Activated CD8-positive, alpha-beta memory T cell treated with anti-CD3 and anti-CD28 coated beads, Interleukin-2, amount 50 U/mL, for 48 hours (primary cell): ENCODE measurements at regions not wholly inside any gene's neighbourhood (a gene's known extent, or its start where the extent isn't known, plus 50 kb on each side); places are given as distances from the start of the nearest gene placed in this dataset.

Experiments used
- DNase-seq: peaks from one replicate; pipeline ENCODE4 v3.0.0-alpha.2; 2020

DNA sequence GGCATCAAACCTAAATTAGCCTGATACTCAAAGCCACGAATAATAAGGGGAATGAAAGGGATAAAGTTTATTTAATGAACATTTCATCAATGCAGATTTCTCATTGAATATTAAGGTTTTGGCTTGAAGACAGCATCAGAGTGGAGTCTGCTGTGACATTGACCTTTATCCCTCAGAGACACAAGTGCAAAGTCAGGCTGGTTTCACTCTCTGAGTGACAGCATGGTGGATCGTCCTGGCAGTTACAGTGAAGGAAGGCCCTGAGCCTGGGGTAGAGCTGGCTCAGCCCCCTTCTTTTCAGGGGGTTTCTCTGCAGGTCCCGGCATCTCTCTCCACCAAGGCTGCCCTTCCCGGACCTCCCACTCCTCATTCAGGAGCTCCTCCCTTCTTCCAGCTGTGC, 503.1 kb downstream of the PREX1 start:
- DNase-seq, result no peak

DNA sequence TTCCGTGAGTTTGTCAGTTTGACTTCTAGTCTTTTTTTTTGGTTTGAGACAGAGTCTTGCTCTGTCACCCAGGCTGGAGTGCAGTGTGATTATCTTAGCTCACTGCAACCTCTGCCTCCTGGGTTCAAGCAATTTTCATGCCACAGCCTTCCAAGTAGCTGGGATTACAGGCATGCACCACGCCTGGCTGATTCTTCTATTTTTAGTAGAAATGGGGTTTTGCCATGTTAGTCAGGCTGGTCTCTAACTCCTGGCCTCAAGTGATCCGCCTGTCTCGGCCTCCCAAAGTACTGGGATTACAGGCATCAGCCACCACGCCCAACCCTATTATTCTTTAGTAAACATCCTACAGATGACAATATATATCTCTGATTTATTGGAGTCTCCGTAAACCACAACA, 506.5 kb downstream of the PREX1 start:
- DNase-seq, result no peak

DNA sequence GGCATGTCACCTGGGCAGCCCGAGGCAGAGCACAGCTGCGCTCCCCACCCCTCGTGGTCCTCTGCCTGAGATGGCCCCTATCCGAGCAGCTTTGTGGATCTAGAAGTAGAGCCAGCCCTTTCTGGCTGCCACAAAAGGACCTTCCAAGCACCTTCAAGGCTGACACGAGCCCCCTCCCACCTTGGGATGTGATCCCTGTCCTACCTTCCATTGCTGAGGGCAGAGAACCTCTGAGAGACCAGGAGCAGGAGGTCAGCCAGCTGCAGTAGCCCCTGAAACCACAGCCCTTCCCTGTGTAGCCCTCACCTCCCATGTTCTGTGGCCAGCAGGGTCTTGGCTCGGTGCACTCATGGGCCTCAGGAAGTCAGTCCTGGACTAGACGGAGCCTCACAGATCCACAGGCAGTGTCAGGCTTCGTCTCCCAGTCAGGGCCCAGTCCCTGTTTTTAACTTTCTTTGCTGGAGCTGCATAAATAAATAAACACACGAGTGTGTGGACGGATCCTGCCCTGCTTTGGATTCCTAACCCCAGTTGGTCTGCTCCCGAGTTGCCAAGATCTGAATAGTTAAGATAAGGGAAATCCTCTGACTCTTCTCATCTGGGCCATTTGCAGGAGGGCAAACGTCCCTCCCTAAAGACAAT, 507.7 kb downstream of the PREX1 start:
- DNase-seq, result no peak

DNA sequence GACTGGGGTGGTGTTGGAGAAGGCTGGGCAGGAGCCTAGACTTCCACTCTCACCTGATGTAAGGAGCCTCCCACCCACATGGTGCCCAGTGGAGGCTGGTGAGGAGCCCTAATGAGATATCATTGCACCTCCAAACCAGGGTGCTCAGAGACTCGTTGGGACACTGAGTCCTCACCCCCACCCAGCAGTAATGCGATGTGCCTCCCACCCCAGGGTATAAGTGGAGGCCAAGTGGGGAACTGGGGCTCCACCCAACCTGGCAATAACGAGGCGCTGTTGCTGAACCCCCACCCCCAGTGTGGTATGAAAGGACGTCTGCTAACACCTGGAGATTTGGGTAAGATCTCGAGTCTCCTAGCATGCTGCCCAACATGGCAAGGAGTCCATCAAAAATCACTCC, 510.2 kb downstream of the PREX1 start:
- DNase-seq, result no peak

DNA sequence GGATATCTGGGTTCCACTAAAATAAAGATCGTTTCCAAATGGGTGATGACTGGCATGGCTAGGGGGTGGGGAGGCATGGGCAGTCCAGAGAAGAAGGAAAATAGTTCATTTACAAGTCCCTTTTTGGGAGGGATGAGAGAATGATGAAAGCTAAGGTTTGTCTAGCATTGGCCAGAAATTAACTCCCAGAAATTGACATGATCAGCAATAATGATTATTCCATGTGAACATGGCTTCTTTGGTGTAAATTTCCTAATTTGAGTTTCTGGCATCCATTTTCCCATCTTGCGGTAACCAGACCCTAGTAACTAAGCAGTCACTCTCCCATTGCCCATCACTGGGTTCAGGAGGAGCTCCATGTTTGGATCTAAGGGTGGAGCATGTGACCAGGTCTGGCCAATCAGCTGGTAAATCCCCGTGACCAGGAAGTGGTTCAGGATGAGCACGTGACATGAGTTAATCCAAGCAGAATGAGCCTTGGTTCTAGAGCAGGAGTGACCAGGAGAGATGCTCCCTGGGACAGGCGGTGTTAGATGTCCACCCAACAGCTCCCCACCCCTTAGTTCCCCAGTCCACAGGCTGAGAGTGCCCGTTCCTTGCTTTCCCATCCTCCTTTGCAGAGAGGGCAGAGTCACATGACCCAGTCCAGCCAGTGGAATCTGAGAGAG, 512.7 kb downstream of the PREX1 start:
- DNase-seq, result no peak

DNA sequence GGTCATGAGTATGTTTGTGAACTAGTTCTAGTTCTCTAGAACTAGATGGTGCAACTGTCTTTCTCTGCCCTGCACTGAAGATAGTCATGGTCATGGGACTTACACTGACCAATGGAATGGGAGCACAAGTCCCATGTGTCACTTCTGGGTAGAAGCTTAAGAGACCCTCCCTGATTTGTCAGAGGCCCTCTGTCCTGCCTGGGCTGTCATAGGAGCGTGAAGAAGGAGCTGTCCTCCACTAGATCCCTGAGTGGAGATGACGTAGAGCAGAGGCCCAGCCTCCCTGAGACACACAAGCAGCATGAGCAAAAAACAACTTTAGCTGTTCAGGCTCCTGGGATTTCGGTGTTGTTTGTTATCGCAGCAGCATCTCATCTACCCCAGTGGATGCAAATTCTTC, 514.5 kb downstream of the PREX1 start:
- no peak for DNase-seq

DNA sequence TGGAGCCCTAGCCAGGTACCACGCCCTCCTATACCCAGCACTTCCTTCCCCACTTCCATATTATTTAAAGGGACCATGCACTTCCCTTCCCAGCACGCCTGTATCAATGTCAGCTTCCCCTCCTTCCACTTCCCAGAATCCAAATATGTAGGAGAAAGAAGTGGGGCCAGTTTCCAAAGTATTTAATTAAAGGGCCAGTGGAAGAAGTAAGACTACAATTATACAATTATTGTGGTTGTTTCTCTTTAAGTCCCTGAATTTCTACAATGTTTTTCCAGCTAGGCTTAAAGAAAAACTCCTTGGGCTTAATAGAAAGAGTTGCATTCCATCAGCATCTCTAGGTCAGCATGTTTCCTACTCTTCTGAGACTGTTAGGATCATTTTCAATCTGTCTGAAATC, 515.8 kb downstream of the PREX1 start:
- no peak for DNase-seq

DNA sequence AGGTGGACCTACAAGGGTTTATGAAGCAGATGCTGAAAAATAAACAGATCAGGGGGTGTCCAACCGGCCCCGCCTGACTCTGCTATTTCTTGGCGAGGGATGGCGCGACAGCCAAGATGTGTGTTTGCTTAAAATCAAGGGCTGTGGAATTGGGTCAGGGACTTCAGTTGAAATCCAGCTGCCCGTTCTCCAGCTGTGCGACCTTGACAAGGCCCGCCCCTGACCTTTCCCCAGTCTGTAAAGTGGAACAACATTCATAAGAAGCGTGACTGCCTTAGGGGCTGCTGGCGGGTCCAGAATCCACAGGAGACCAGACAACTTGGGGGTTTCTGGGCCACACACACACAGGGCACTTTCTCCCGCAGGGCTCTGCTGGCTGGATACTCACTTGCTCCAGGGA, 517.5 kb downstream of the PREX1 start:
- no peak for DNase-seq

DNA sequence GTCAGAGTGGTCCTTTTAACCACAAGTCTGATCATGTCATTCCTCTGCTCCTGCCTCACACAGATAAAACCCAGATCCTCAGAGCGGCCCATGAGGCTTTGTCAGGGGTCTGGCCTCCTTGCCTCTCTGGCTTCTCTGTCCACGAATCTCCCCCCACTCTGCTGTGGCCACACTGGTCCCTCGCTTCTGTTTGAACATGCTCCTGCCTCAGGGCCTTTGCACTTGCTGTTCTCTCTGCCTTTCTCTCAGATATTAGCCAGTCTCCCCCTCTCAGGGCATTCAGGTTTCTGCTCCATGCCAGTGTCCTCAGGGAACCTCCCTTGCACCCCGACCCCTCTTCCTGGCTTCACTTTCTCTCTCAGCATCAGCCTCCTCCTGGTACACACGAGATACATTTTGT, 518.5 kb downstream of the PREX1 start:
- no peak for DNase-seq

DNA sequence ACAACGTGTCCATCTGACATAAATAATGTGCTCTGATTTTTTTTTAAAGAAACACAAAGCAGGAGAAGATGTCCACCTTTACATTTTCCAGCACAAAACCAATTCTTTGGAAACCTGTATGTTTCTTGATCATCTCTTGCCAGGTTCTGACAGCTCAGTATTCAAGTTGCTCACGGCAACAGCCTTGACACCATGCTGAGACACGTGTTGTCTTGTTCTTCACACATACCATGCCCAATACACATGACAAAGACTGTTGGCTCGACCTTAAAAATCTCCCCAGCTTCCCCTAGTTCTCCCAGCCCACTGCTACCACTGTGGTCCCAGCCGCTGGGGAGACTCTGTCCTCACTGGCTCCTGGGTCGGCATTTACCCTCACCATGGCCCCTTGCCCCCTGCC, 518.9 kb downstream of the PREX1 start:
- DNase-seq, result no peak

DNA sequence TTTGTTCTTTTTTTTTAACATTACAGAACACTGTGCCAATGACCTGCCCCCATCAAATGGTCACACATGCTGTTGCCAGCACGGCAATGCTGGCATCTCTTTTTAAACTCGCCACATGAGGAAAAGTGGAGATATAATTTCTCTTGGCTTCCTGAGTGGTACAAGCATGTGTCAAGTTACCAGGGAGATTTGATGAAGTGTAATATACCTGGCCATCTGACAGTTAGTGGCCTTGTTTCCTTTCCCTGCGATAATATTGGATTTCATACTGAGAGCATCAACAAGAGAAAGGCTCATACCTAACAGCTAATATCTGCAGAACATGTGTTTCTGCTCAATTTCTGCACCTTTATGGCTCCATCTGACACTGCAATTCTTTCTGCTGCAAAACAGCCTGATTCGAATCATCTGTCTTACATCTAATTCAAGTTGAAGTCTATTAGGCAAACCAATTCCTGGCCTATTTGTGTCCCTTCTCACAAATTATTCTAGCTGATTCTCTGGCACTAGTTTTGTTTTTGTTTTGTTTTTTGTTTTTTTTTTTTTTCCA, 519.5 kb downstream of the PREX1 start:
- DNase-seq, result no peak

DNA sequence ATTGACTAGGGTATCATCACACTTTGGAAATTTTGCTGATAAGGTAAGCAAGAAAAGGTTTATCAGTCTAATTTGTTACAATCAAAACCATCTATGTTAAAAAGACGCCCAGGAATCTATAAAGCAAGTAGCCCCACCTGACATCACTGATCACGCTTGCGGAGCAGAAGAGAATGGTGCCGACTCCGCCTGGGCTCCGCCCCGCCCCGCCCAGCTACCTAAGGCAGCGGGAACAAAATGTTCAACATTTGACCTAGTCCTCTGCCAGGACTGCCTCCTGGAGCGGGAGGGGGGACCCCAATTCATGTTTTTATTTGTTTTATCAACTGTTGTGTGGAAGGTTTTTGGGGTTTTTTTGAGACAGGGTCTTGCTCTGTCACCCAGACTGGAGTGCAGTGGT, 520.5 kb downstream of the PREX1 start:
- no peak for DNase-seq

DNA sequence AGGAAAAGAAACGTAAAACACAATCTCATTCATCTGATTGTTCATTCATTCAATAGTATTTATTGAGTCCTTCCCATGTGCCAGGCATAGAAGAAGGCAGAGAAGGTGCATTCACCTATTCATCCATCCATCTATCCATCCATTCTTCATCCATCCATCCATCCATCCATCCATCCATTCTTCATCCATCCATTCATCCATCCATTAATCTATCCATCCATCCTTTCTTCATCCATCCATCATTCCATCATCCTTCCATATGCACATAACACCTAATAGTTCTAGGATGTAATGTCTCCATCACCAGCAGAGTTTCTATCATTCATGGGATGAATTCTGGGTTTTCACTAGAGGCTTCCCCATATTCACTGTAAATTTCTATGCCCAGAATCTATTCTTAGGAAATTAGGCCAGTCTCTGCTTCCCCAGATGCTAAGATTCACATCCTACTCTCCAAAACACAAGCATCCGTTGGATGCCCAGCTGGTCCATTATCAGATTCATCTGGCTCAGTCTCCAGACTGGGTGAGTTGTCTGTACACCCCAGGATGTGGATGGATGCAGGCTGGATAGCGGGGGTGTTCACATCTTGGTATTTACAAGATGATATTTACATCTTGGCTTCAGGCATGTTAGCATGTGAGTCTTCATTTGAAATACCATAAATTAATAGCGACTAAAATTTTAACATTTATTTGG, 517.7 kb upstream of the SULF2 start:
- DNase-seq, result no peak

DNA sequence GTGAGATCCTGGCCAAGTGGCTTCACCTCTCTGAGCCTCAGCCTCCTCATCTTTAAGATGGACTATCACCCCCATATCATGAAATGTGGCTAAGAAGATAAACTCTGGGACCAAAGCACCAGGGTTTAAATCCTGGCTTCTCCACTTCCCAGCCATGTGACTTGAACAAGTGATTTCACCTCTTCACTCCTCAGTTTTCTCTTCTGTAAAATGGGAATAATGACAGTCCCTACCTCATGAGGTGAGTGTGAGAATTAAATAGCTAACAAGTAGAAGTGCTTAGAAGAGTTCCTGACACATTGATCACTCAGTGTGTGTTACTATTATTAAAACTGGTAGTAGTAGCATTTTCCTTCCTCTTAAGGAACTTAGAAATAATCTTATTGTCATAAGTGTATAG, 516.9 kb upstream of the SULF2 start:
- DNase-seq, result no peak

DNA sequence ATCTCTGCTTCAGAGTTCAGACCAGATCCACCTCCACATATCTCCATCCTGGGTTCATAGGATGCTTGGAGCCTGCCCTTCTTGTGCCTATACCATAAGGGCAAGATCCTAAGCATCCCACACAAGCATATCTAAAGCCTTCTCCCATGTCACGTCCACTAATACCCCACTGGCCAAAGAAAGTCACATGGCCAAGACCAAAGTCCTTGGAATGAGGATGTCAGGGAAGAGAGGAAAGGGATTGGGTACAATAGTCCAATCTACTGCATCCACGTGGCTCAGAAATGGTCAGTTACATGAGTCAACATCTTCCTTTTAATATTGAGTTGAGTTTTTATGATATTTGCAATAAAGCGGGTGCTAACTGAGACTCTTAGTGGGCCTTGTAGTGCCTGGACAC, 515.9 kb upstream of the SULF2 start:
- DNase-seq, result no peak

DNA sequence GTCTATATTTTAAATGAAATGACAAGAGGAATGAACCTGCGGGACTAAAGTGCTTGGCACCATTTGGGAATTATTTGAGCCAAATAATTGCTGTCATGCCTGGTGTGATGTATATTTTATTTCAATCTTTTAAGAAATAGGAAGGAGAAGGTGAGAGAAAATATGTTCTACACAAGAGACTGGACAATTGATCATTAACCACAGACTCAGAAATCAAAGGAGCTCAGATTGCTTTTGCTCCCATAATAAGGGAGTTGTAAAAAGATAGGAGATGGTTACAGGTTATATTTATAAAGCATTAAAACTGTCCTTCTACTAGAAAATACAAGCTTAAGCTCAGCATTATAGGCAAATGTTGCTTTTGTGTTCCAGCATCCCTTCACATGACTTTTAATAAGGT, 515.2 kb upstream of the SULF2 start:
- DNase-seq, result no peak

DNA sequence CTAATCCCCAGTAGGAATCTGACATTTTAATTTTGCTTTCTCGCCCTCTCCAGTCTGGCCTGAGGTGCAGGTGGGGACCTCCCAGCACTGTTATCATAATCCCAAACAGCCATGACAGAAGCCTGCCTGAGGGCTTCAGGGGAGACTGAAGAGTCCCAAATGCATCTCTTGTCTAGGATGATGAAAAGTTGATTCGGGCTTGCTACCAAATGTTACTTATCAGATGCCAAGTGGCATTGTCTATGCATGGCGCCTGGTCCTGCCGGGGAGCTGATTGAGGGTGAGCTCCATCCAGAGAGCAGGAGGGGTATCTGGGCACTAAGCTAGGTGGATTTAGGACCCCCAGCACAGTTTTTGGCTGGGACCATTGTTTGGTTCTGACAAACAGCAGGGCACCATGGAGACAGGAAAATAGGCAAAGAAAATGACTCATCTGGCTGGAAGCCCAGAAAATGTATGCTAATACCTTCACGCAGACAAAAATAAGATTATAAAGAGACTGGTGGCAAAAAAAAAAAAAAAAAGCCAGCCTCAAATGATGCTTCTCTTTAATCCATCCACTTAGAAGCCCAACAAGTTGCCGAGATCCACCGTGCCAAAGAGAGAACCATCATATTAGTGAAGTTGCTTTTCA, 513.7 kb upstream of the SULF2 start:
- no peak for DNase-seq

DNA sequence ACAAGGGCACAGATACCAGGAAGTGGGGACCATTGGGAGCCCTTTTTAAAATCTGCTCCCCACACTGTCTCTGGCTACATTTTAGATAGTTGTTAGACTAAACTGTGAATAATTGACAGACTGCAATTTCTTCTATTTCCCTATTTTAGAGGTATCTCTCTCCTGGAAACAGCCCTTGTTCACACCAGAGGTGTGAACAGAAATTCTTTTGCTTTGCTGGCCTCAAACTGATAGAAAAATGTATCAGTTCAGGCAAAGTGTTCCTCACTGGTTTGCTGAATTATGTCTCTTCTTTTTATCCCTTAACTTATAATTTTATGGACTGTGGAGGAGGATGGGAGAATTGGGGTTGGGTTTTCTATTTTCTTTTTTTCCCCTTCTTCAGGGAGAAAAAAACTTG, 513.2 kb upstream of the SULF2 start:
- DNase-seq, result no peak

DNA sequence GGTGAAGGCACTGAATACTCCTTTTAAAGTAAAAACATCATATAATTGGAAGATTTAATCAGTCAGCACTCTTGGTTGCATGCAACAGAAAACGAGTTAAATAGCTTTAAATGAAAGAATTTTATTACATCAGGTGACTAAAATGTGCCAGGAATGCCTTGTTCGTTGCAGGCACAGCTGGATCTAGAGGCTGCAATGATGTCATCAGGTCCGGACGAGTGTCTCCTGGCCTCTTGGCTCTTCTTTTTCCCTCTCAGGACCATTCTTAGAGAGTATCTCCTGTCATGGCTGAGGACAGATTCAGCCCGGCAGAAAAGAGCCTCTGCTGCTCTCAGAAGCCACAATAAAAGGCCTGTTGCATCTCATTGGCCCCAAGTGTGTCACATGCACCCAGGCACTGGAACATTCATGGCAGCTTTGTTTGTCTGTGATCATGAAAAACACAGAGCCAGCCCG, 510.7 kb upstream of the SULF2 start:
- DNase-seq, result no peak

DNA sequence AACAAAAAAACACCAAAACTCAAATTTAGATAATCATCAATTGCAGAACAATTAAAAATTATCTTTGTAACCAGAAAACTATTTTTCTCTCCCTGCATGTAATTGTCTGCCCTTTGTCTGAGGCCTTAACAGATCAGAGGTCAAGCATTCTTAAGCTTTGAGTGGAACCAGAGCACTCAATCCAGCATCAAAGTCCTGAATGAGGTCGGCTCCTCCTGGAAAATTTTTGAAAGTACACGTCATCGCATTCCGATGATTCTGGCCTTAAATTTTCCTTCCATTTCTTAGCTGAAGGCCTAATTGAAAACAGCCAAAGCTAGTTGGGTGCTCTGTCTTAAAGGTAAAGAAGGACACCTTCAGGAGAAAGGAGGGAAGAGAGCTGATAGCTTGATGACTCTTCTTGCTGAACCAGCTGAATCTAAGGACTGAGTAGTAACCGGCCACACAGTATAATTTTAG, 510.2 kb upstream of the SULF2 start:
- DNase-seq, result no peak

DNA sequence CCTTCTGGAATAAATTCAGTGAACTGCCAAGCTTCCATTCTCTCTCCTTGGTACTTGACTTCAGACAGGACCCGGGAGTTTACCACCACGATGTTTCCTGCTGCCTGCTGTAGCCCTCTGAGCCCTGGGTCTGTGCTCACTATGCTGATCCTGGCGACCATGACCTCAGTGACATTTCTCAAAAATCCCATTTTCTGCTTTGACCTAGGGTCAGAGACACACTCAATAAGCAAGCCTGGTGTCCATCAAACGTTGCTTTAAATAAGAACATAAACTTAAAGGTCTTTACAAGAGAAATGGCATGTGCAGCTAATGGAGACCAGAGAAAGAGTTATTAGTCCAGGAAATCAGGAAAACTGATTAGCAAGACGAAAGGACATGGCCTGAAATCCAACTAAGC, 509.7 kb upstream of the SULF2 start:
- no peak for DNase-seq

DNA sequence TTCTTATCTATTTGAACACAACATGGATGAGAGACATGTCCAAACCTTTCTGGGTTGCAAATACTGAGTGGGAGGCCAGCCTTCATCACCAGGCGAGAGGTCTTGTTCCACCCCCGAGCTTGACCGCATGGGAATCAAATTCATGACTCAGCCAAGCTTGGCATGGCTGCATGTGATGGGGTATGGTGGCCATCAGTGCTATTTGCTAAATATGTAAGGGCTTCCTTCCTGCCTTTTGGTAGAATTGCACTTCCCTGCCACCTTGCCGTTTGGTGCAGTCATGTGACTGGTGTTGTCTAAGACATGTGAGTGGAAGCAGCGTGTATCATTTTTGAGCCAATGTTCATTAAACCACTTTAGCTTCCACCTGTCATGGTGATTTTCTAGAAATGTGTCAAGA, 508.9 kb upstream of the SULF2 start:
- no peak for DNase-seq

DNA sequence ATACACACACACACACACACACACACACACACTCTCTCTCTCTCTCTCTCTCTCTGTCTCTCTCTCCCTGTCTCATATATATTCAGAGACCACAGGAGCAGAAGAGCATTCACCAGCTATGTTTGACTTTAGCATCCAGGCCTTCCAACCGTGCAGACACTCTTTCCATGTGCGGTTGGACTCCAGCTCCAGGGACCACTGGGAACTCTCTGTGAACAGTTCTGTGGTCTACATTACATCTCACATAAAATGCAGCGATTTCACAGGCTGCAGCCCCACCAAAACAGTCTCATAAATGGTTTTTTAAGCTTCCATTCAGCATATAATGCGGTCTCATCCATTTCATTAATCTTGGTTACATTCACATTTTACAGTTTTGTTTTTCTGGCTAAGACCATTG, 508.4 kb upstream of the SULF2 start:
- DNase-seq, result no peak

DNA sequence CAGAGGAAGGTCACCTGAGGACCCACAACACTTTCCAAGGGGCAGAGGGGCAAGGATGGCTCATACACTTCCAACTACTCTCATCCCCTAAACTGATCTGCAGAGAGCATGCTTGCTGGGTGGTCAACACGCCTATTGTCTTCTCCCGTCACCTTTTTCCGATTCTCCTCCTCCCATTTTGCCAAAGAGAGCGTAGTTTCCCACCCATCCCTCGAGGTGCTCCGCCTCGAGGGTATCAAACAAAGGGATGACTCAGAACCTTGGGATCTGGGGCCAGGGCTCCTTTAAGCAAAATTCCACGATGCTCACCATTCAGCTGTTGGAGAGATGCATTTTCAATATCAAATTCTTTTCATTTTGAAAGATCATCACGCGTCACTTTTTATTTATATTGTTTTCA, 507.5 kb upstream of the SULF2 start:
- DNase-seq, result no peak
